ENCODE measurements at regions not wholly inside any gene's neighbourhood (a gene's known extent, or its start where the extent isn't known, plus 50 kb on each side); places are given as distances from the start of the nearest gene placed in this dataset.

DNA sequence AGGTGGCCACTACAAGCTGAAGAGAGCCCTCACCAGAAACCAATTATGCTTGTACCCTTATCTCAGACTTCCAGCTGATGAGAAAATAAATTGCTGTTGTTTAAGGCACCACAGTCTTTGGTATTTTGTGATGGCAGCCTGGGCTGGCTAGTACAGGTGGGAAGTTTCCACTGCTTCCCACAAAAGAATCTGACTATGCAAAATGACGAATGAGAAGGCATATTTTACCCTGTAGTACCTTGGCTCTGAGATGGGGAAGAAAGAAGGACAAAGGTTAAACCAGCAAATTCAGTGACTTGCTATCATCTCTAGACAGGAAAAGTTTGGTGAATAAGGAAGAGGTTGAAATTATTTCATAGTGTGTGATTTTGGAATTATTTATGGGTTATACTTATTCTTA is 112.8 kb upstream of the ELL2 start:
- Histone ChIP-seq H3K27ac (no peak overlapping the region), H3K9me3 (no peaks in the 10 kb centered on the region), H3K4me1 (no peaks in the 10 kb centered on the region), H3K36me3 (no peaks in the 10 kb centered on the region), H3K4me3 (no peak overlapping the region), H3K27me3 (no peaks in the 10 kb centered on the region)
- TF ChIP-seq, protein P1, sequence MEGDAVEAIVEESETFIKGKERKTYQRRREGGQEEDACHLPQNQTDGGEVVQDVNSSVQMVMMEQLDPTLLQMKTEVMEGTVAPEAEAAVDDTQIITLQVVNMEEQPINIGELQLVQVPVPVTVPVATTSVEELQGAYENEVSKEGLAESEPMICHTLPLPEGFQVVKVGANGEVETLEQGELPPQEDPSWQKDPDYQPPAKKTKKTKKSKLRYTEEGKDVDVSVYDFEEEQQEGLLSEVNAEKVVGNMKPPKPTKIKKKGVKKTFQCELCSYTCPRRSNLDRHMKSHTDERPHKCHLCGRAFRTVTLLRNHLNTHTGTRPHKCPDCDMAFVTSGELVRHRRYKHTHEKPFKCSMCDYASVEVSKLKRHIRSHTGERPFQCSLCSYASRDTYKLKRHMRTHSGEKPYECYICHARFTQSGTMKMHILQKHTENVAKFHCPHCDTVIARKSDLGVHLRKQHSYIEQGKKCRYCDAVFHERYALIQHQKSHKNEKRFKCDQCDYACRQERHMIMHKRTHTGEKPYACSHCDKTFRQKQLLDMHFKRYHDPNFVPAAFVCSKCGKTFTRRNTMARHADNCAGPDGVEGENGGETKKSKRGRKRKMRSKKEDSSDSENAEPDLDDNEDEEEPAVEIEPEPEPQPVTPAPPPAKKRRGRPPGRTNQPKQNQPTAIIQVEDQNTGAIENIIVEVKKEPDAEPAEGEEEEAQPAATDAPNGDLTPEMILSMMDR (IDR thresholded peaks at IDR 0.05) = no peak
- TF ChIP-seq POLR2A (IDR thresholded peaks at IDR 0.05) = no peak
- no peak for DNase-seq

GRCh38 chr5:96072791-96073165 is 111.1 kb upstream of the ELL2 start:
- no peaks in the 10 kb centered on the region for H3K9me3 ChIP-seq
- H3K4me1 ChIP-seq = no peaks in the 10 kb centered on the region
- TF ChIP-seq, protein P1 (IDR thresholded peaks at IDR 0.05) = no peak
- no peak for TF ChIP-seq POLR2A (IDR thresholded peaks at IDR 0.05)
- H3K27me3 ChIP-seq = no peaks in the 10 kb centered on the region
- DNase-seq = no peak
- H3K36me3 ChIP-seq = no peaks in the 10 kb centered on the region
- H3K27ac ChIP-seq = no peak overlapping the region
- H3K4me3 ChIP-seq = no peak overlapping the region

DNA sequence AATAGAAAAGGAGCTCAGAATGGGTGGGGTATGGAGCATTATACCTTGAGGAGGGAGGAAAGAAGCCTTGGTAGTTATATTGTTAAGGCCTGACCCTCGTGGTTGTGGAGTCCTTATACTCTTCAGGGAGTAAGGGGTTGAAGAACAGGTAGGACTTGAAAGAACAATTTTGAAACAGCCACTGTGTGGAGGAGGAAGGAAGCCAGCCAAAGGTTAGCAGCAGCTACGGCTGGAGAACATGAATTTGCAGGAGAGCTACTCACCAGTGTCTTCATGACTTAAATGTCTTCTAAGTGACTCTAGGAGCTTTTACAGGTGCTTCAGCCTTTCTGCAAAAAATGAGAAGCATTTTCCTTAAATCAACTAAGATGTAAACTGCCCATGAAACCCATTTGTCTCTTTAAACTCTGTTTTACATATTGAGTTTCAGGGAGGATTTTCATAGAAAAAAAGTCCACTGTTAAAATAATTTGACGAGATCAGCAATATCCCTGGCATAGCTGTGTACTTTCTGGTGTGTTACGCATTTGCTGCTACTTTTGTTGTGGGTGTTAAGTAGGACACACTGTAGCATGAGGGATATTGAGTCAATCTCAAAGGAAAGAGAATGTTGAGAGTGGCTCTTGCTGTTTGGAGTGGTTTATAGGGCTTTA is 110.6 kb upstream of the ELL2 start:
- Histone ChIP-seq H3K4me1 (no peaks in the 10 kb centered on the region), H3K4me3 (no peak overlapping the region), H3K27ac (no peak overlapping the region), H3K36me3 (no peaks in the 10 kb centered on the region), H3K27me3 (no peaks in the 10 kb centered on the region), H3K9me3 (no peaks in the 10 kb centered on the region)
- DNase-seq = no peak
- no peak for TF ChIP-seq POLR2A (IDR thresholded peaks at IDR 0.05)
- TF ChIP-seq, protein P1 (IDR thresholded peaks at IDR 0.05) = no peak

DNA sequence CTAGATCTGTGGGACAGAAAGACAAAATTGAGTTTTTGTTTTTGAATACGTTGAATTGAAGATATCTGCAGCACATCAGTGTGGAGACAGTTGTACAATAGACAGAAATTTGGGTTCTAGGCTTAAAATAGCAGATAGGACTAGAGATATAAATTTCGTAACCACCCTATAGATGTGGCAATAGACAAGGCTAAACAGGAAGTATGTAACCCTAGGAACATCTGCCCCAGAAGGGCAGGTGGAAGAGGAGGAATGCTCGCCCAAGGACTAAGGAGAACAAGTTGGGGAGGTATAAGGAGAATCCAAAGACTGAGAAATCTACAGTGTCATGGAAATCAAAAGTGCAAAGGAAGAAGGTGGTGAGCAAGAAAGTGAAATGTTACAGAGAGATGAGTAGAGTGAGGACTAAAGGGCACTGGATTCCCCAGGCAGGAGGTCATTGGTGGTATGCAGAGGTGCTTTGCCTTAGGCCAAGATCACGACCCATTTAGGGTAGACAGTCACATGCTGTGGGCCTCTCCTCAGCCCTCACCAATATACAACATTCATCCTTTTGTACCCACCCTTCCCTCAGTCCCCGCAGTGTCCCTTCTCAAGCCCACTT is 109.1 kb upstream of the ELL2 start:
- TF ChIP-seq POLR2A (IDR thresholded peaks at IDR 0.05) = no peak
- TF ChIP-seq, protein P1 (IDR thresholded peaks at IDR 0.05) = no peak
- Histone ChIP-seq H3K9me3 (no peaks in the 10 kb centered on the region), H3K27ac (no peak overlapping the region), H3K27me3 (no peaks in the 10 kb centered on the region), H3K36me3 (no peaks in the 10 kb centered on the region), H3K4me1 (no peaks in the 10 kb centered on the region), H3K4me3 (no peak overlapping the region)
- DNase-seq = no peak

DNA sequence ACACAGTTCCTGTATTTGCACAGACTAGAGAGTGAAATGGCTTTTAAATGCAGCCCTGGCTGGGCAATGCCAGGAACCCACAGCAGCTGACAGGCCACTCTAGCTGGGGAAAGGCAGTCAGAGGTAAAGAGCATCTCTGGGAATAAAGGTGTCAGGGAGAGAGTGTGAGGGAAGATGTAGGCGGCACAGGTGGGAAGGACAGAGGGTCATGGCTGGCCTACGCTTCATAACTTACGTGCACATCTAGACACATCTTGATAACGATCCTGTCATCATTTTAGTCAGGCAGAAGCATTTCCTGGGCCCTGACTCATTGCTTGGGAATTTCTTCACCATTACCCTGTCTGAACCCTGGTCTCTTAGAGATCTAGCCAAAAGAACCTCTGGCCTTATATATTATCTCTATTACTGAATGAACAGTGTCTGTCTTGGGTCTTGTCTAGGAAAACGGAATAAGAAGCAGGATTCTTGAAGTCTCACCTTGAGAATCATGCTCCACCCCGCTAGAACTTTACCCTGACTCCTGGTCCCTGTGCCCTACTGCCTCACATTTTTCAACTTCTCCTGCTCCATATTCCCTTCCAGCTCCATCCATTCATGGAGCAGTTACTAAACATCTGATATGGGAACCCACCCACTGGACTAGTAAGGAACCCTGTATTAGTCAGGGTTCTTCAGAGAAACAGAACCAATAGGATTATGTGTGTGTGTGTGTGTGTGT is 106.4 kb upstream of the ELL2 start:
- peak in 2 of 3 donors; percentile 48 to 52 for DNase-seq
- no peak overlapping the region for H3K27ac ChIP-seq
- no peaks in the 10 kb centered on the region for H3K4me1 ChIP-seq
- TF ChIP-seq, protein P1 (IDR thresholded peaks at IDR 0.05) = no peak
- TF ChIP-seq POLR2A (IDR thresholded peaks at IDR 0.05) = no peak
- H3K27me3 ChIP-seq = no peaks in the 10 kb centered on the region
- H3K36me3 ChIP-seq = no peaks in the 10 kb centered on the region
- H3K9me3 ChIP-seq = no peaks in the 10 kb centered on the region
- no peak overlapping the region for H3K4me3 ChIP-seq
